GM21447 (cell line): ENCODE measurements at regions not wholly inside any gene's neighbourhood (a gene's known extent, or its start where the extent isn't known, plus 50 kb on each side); places are given as distances from the start of the nearest gene placed in this dataset.
"Not testable (repeated sequence)": the region's sequence is repeated elsewhere in the genome, so short reads cannot be mapped to it uniquely, and the experiment has no call there.

Source experiments
- ATAC-seq: cut with Tn5 transposase; IDR thresholded peaks from one replicate; pipeline ENCODE4 v1.9.1; 2021; ENCODE audit not compliant: unreplicated experiment

DNA sequence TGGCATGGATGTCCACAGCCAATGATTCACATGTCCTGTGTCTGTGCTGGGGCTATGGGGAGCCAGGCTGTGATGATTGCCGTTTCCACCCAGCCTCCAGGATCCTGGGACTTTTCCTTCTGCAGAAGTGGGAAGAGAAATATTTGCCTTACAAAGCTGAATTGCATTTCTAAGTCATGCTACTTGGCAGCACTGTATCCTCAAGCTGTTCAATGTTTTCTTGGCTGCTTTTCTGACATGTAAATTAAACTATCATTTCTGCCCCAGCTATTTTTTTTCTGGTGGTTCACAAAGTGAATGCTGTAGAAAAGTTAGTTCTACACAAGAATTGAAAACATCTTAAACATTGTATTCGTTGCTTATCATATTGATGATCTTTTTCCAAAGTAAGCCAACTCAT is 51.9 kb upstream of the TCERG1L start:
- ATAC-seq: no peak

DNA sequence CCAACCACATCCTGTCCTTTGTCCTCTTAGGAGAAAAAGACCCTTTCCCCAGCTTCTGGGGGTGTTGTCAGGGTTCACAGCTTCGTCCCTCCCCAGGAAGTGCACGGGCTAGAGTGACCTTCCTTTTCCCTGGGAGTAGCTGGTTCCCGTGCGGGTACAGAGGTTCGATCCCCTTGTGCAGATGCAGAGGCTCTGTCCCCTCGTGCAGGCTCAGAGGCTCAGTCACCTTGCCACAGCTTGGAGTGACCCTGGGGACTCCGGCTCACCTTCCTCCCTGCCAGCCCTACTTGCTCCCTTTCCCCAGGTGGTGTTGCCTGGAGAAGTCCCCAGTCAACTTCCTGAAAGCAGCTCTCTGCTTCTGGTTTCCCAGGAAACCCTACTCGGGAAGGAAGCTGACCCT is 60.0 kb upstream of the TCERG1L start:
- no peak for ATAC-seq

DNA sequence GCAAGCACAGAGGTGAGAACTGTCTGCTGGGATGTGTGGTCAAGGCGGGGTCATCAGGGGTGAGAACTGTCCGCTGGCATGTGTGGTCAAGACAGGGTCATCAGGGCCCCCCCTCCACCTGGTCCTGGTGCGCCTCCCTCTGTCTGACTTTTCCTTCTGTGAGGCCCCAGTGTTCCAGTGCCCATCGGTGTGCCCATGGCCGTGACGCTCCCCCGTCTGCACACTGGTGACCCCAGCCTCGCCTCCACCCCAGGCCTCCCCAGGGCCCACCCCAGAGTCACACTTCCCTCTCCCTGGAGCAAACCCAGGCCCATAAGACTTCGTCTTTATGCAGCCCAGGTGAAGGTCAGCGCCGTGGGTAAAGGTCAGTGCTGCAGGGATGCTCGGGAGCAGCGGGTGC is 70.1 kb upstream of the TCERG1L start:
- no peak for ATAC-seq

DNA sequence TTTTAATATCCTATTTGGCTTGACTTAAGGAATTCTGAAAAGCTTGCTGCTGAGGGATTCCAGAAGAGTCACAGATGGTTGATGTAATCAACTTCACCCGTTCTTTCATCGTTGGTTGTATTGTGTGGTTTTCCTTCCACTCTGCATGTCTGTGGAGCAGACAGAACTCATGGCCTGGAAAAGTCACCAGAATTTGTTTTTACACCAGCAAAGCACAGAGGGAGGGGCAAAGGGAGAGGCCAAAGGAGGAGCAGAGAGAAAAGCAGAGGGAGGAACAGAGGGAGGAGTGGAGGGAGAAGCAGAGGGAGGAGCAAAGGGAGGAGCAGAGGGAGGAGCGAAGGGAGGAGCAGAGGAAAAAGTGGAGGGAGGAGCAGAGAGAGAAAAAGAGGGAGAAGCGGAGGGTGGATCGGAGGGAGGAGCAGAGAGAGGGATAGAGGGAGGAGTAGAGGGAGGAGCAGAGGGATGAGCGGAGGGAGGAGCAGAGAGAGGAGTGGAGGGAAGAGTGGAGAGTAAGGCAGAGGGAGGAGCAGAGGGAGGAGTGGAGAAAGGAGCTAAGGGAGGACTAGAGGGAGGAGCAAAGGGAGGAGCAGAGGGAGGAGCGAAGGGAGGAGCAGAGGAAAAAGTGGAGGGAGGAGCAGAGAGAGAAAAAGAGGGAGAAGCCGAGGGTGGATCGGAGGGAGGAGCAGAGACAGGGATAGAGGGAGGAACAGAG is 73.8 kb upstream of the TCERG1L start:
- not testable (repeated sequence) for ATAC-seq

DNA sequence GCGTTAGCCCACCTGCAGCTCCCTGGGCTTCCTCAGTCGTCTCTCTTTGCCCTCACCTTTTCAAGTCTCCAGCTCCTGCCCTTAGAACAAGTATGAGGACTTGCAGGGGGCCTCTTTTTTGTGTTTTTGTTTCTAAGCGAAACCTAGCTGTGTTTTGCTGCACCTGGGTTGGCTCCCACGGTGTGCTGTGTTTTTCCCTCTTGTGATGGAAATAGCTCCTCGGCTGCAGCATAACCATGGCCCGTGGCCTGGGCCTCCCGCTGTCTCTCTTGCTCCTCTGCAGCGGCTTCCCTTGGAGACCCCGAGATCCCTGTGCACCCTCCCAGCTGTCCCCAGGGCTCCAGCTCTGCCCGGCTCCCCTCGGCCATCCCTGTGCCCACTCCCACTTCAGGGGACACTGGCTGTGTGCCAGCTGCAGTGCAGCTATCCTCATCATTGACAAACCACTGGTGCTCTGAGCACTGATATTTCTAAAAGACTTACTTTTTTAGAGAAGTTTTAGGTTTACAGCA is 75.6 kb upstream of the TCERG1L start:
- ATAC-seq: no peak

DNA sequence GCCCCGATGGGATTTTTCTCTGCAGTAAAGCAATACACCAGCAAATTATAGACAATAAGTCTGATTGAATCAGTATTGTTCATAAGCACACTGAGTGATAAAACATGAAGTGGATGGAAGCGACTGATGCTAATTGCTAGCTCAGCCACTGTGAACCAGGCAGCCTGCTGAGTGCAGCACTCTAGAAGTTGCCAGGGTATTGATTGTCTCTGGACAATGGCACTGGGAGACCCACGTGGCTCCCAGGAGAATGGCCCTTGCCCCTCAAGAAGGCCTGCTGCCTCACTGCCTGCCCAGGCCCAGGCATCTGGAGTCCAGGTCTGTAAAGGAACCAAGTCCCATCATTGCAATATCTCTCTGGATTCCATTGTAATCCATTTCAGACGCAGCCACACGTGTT is 80.4 kb upstream of the TCERG1L start:
- no peak for ATAC-seq

DNA sequence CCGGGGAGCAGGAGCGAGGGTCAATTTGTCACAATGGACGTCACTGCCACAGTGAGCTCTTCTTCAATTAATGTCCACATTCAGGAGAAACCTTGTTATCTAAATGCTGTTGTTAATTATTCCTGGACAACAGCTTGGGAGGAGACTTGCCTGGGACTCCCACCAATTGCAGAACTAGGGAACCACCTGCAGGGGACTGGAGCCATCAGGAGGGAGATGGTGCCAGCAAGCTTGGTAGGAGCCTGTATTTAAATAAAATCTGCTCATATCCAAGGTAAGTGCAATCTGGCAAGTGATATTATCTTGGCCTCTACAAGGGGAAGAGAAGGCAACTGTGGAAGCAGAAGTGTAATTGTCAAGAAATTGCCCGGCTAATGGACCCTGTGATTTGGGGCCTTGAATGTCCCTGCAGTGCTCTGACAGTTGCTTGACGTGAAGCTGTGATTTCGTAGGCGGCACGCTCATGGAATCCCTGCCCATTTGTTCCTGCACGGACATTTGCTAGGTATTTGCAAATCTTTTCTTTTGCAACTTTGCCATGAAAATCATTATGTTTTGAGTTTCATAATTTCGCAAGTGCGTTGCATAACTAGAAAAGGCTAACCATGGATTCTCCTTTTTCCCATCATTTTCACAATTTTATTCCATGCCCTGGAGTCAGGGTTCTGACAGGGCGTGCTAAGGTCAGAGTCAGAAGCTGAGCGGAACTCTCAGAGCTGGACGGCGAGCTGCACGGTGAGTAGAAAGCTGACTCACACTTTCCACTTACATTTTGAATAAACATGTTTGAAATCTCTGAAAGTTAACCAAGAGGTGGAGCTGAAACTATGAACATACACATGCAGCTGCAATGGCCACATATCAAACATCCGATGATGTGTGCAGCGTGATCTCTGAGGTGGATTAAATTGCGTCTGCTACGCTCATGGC is 84.9 kb upstream of the TCERG1L start:
- ATAC-seq: no peak

DNA sequence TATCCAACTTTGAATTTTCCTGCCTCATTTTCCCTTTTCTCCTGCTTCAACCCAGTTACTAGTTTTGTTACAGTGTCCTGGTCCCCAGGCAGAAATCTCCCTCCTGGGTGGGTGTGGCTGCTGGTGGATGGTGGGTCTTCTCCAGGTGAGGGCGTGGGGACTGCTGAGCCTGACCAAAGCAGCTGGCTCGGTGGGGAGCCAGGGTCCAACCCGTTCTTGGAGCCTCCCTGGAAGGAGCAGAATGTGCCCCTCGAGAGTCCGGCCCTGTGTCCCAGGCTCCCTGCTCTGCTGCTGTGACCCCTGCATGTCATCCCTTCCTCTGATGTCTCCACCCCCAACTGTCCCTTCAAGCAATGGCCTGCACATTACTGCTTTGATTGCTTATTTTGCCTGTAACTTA is 86.6 kb upstream of the TCERG1L start:
- ATAC-seq: no peak

DNA sequence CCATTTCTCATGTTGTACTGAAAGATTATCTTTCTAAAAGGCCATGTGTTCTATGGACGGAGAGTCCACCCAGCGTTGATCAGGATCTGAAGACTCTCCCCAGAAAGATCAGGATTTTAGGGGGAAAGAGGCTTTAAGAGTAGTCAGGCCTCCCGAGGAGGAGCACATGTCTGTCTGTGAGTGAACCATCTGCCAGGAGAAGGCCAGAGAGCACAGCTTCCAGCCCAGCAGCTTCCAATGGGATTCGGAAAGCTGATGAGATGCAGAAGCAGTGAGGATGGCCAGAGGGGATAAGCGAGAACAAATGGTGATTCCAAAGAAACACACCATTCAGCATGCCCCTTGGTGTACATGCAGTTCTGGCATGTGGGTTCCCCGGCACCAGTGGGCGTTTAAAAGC is 88.5 kb upstream of the TCERG1L start:
- ATAC-seq: no peak

DNA sequence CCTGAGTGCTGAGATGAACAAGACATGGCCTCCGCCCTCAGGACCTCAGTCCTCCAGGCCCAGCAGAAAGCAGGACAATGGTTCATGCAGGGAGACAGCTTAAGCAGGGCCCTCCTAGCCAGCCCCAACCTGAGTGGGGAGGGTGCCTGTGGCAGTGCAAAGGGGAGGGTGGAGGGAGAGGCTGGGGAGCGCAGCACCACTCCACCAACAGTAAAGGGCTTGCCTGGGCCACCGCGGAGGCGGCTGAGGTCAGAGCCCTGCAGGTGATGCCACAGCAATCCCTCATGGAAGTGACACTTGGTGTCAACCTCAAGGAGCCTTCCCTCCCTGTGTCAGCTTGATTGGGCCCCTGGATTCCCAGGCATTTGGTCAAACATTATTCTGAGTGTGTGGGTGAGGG is 89.0 kb upstream of the TCERG1L start:
- ATAC-seq: no peak

DNA sequence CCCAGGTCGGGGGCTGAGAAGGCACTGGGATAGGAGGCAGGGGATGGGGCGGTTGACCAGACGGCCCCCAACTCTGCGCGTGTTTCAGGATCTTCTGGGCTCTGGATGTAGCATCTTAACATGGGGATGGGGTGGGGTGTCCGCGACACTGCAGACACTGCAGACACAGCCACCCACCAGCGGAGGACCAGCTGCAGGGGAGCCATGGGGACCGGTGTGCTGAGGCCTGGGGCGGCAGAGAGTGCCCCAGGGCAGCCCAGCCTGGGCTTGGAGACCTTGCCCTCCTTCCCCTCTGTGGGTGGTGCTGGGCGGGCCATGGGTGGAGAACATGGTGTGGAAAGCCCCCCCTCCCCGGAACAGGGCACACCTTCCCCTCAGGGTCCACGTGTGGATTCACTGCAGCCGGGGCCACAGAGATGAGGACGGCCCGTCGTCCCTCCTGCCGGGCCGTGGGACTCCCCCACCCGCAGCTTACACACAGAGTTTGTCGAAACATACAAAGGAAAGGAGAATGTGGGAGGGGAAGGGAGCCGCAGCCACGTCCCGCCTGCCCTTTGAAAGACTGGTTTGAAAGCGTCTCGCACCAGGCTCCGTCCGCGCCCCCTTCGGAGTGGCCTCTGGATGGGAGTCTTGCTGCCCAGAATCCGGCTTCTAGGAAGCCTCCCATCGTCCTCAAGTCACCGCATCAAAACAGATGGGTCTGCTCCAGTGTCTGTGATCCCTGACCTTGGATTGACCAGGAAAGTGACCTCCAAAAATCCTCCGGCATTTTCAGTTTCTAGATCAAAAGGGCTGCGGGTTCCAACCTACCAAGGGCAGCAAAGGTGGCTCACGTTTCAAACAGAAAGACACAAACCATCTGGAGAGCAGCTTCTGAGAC is 91.5 kb upstream of the TCERG1L start:
- ATAC-seq: no peak

DNA sequence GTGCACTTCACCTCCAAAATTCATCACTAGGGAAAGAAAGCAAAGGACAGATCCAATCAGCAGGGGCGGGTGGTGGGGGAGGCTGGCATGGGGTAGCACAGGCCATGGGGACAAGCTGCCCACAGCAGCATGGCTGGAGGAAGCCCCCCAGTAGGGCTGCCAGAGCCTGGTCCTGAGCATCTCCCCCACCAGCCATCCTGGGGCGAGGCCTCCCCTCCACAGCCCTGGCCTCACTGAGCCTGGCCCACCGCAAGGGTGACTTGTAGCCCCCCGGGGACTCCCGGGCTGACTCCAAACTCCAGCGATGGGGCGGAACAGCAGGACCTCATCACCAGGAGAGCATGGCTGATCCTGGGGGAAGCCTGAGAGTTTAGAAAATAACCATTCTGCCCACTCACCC is 92.4 kb upstream of the TCERG1L start:
- ATAC-seq: no peak

DNA sequence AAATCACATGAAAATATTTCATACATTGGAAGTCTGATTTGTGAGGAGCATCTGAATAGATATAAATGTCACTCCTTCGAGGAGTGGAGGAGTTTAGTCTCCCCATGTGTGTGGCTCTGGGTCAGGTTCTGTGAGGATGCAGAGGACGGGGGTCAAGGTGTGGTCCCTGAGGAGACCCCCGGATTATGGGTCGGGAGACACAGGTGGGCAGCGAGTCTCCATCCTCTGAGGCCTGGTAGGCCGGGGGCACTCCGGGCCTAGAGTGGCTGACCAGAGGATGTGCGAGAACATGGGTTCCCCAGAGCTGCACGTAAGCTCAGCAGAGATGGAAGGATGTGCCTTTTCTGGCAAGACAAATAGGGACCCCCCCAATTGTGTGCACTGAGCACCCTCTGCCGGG is 93.4 kb upstream of the TCERG1L start:
- ATAC-seq: no peak

DNA sequence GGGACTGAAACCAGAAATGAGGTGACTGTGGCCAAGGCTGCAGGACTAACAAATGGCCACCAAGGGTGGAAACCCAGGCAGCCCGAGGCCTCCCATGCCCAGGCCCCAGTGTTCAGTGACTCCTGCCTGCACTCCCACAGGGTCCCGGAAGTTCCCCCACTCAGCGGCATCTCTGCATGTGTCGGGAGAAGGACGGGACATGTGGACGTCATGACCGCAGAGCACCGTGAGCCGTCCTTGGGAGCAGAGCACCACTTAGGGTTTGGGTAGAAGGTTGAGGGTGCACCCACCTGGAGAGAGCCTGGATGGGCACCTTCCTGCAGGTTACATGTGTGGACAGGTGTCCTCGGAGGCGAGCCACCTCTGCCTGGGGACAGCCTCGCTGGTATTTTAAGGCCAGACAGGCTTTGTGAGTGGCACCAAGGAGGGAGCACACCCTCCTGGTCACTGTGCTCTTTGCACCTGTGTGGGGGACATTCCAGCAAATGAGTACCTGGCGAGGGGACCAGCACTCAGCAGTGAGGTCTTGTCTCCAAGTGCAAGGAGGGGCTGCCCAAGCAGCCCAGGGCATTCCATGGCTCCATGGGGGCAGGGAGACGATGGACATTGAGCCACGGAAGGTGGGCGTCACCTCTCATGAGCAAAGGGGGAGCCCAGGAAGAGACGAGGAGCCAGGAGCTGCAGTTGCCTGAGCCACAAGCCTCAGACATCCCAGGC is 95.3 kb upstream of the TCERG1L start:
- no peak for ATAC-seq

DNA sequence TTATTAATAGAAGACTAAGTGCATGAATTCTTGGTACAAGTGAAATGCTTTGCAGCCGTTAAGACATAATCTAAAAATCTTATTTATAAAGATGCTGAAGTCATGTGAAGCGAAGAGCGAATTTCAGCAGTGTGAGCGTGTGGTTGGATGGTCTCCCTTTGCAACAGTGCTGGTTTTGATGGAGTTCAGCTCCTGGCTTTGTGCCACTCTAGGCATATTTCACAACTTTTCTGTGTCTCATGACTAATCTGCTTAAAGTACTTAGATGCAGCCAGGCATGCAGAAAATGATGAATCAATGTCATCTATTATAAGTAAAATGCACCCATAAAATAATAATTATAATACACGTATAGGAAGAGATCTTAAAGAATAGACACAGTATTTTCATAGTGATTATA is 107.2 kb upstream of the TCERG1L start:
- ATAC-seq: no peak

DNA sequence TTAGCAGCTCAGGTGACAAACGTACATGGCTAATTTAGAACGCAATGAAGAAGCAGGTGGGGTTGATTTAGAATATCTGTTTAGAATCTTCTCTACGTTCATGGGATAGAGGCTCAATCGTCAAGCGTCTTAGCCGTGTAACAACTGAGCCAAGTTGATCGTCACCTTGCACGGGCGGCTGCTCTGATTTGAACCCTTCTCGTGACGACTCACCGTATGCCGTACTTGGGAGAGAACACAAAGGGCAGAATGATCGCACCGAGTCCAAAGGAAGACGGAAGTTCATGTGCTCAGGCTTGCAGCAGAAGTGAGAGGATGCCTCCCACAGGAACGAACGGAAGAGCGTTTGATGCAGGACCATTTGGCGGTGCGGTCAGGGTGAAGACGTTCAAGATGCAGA is 108.3 kb upstream of the TCERG1L start:
- no peak for ATAC-seq

DNA sequence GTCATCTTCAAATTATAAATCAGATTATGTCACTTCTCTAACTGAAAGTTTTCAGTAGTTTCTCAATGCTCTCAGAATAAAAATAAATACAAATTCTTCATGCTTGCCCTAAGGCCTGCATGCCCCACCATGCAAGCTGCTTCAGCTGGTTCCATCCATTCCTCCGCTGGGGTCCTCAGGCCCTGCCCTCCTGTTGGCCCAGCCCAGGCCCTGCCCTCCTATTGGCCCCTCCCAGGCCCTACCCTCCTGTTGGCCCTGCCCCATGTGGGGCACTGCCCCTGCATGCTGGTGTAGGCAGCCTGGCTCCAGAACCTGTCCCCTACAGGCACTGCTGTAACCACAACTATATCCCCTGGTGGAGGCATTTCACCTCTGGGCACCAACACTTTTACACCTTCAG is 109.3 kb upstream of the TCERG1L start:
- ATAC-seq: no peak

DNA sequence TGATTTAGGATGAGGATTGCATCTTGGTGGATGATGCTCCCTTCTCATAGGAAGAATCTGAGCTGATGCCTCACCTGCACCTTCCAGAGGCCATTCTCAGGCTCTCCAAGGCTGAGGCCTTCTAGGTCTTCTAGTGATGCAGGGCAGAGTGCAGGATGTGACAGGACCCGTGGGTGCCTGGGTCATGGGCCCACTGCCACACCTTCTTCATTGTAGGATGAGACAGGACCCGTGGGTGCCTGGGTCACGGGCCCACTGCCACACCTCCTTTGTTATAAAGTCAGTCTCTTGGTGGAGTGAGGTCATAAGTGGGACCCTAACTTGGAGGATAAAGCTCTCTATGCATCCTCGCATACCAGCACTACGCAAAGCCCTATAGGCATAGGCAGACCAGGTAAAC is 109.9 kb upstream of the TCERG1L start:
- no peak for ATAC-seq

DNA sequence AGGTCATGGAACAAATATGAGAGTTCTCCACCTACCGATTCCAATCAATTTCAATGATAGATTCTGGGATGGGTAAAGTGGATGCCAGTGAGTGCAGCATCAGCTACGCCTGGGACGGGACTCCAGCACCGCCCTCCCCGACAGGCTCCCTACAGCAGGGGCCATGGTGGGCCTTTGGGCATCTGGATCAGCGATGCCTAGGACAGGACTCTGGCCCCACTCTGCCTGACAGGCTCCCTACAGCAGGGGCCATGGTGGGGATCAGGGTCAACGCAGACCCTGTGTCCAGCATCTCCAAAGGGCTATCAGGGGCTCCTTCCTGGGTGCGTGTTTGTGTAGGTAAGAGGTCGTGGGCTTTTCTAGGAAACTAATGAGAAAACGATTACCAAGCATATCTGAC is 111.2 kb upstream of the TCERG1L start:
- no peak for ATAC-seq

DNA sequence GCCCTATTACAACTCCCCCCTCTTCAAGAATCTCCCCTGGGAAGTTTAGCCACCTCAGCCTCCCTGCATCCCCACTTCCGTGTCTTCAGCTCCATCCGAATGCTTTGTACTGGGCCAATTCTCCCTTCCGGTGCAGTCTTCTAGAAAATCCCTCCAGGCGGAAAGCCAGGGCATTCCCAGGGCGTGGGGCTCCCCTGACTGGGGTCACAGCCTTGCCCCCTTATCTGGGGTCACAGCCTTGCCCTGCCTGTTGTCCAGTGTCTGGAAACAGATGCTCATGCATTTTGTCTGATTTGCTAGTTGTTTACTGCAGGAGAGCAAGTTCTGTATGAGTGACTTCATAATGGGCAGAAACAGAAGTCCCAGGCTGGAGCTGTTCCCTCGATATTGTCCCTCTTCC is 112.5 kb upstream of the TCERG1L start:
- no peak for ATAC-seq
